ENCODE measurements at regions not wholly inside any gene's neighbourhood (a gene's known extent, or its start where the extent isn't known, plus 50 kb on each side); places are given as distances from the start of the nearest gene placed in this dataset.

DNA sequence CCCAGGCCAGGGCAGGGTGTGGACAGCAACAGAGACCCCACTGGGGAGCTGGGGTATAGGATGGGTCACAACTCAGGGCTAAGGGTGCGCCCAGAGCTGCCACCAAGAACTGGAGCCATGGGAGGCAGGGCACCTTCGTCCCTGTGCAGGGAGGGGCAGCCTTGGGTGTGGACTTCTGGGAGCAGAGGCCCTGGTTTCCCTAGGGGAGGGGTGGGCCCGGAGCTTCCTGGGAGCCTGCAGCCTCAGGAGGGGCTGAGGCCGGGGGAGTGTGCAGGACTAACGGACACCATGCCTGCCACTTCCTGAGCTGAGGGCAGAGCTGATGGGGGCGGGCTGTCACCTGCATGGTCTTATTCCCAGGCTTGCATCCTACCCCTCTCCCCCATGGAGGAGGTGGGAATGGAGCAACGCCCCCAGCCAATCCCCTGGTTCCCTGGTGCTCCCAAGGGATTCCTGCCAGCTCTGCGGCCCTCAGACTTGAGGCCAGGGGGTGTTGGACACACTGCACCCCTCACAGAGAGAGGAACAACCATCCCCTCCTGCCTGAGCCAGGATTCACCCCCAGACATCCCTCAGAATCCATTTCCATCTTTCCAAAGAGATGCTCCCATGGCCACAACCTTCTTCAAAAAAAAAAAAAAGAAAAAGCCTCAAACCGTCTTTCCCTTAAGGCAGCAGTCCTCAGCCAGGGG lies 225.7 kb downstream of the CTTN start:
- no peak for TF ChIP-seq ZFX (IDR thresholded peaks at IDR 0.05; ENCODE audit: borderline replicate concordance)
- TF ChIP-seq, protein P1, sequence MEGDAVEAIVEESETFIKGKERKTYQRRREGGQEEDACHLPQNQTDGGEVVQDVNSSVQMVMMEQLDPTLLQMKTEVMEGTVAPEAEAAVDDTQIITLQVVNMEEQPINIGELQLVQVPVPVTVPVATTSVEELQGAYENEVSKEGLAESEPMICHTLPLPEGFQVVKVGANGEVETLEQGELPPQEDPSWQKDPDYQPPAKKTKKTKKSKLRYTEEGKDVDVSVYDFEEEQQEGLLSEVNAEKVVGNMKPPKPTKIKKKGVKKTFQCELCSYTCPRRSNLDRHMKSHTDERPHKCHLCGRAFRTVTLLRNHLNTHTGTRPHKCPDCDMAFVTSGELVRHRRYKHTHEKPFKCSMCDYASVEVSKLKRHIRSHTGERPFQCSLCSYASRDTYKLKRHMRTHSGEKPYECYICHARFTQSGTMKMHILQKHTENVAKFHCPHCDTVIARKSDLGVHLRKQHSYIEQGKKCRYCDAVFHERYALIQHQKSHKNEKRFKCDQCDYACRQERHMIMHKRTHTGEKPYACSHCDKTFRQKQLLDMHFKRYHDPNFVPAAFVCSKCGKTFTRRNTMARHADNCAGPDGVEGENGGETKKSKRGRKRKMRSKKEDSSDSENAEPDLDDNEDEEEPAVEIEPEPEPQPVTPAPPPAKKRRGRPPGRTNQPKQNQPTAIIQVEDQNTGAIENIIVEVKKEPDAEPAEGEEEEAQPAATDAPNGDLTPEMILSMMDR (IDR thresholded peaks at IDR 0.05): no peak

DNA sequence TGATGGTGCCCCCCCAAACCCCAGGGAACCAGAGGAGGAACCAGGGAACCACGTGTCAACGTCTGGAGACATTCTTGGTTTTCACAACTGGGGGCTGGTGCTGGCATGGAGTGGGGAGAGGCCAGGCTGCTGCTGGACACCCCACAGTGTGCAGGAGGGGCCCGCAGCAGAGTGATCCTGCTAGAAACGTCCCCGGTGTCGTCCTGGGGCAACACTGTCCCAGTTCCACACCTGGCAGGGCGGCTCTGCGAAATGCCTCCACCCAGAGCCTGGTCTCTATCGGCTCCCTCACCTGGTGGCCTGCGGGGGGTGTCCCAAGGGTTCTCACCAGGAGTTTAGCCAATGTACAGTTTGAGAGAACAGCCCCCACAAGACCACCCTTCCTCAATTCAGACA lies 226.3 kb downstream of the CTTN start:
- no peak overlapping the region for H3K27ac ChIP-seq
- TF ChIP-seq ZFX (IDR thresholded peaks at IDR 0.05; ENCODE audit: borderline replicate concordance): no peak
- TF ChIP-seq, protein P1 (IDR thresholded peaks at IDR 0.05): no peak

More for the DNA sequence above, 225.7 kb downstream of the CTTN start:
- H3K27ac ChIP-seq: no peak overlapping the region

DNA sequence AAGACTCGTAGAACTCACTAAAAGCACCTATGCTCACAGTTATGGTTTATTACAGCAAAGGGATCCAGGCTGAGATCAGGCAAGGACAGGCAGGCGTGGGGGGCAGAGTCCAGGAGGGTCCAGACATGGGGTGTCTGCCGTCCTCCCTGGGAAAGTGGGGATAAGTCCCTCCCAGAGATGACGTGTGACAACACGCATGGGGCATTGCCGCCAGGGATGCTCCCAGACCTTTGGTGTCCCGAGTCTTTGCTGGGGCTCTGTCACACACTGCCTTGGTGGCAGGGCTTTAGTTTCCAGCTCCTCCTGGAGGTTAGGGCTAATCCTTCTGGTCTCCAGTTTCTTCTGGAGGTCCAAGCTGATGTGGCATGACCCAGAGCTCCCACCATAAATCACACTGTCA lies 226.7 kb downstream of the CTTN start:
- TF ChIP-seq, protein P1 (IDR thresholded peaks at IDR 0.05): no peak
- no peak for TF ChIP-seq ZFX (IDR thresholded peaks at IDR 0.05; ENCODE audit: borderline replicate concordance)
- H3K27ac ChIP-seq: no peak overlapping the region

DNA sequence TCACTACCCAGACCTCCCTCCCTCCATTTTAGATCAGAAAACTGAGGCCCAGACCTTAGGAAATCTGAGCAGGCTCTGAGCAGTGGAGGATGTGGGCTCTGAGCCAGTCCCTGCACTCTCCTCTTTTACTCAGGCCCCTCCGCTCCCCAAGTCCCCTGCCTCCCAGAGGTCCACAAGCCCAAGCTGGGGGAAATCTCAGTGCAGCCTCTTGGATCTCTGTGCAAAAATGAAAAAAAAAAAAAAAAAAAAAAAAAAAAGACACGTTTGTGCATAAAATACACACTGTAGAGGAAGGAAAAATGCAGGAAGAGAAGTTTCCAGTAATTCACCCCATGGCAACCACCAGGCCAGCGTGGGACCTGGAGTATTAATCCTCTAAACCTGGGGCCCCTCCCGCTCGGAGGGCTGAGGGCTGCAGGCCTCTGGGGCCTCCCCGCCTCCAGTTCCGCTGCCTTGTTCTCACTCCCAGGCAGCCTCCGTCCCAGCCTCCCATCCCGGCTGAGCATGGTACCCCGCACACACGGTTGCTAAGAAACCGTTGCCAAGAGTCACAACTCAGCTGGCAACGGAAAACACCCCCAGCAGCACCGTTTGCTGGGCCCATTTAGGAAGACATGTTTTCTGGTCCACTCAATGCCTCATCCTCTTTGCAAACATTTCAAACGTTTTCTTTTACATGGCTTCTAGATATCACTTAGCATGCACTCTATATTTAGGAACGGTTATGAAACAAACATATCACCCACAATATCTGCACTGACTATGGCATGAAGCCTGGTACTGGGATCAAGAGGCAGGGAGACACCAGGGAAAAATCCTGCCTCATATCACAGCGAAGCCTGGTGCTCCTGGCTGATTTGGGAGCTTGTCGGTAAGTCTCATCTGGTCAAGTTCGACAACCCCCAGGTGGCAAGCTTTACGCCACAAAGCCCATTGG lies 227.5 kb downstream of the CTTN start:
- no peak overlapping the region for H3K27ac ChIP-seq
- no peak for TF ChIP-seq ZFX (IDR thresholded peaks at IDR 0.05; ENCODE audit: borderline replicate concordance)
- TF ChIP-seq, protein P1 (IDR thresholded peaks at IDR 0.05): no peak

DNA sequence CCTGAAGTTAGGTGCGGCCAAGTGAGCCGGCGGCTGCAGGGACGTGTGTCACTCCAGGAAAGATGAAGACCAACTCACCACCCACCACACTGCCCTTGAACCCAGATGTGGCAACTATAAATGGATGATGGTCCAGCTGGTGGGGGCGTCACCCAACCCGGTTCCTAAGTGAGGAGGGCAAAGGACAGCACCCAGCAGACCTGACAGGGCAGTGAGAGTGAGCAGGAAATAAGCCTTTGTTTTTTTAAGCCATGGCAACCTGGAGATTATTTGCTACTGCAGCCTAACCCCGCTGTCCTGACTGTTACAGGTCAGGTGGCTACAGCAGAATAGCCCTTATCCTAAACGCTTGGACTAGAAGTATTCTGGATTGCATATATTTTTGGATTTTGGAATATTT lies 228.9 kb downstream of the CTTN start:
- TF ChIP-seq, protein P1 (IDR thresholded peaks at IDR 0.05): no peak
- no peak for TF ChIP-seq ZFX (IDR thresholded peaks at IDR 0.05; ENCODE audit: borderline replicate concordance)
- no peak overlapping the region for H3K27ac ChIP-seq

DNA sequence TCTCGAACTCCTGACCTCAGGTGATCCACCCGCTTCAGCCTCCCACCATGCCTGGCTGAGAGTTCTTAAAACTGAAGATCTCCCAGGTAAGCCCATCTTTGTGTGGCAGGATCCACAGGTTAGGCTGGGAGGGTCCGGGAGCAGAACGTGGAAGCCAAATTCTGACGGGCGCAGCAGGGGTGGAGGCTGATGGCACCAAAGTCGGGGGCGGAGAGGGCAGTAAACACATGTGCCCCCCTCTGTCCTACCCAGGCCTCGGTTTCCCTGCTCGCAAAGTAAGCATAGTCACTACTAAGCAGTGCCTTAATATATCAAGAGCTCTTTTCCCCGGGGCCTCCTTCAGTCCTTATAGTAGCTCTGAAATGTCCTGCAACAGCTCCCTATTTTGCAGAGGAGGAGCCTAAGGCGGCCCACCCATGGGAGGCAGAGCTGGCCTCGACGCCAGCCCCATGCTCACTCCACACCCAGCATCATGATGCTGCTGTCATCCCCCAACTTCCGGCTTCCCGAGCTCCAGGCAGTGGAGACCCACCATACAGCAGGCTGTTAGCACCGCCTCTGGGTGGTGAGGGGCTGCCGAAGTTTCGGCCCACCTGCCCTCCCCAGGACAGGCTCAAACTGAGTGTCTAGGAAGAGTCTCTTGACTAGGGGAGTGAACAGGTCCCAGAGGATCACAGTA lies 230.0 kb downstream of the CTTN start:
- TF ChIP-seq ZFX (IDR thresholded peaks at IDR 0.05; ENCODE audit: borderline replicate concordance): no peak
- TF ChIP-seq, protein P1 (IDR thresholded peaks at IDR 0.05): no peak
- H3K27ac ChIP-seq: no peak overlapping the region
